Lower leg skin (tissue), 4 donors: ENCODE measurements at regions not wholly inside any gene's neighbourhood (a gene's known extent, or its start where the extent isn't known, plus 50 kb on each side); places are given as distances from the start of the nearest gene placed in this dataset.

ENCODE experiments used
- DNase-seq, 2 donors: peaks; one replicate each; pipeline ENCODE4 v3.0.0-alpha.2; 2019; ENCODE audit warnings: low spot score in 2 of 2
- H3K4me3 ChIP-seq: fragments of 200-600 bp; sonication (generic); 2 replicates; pipeline ENCODE4 v1.5.1; 2017; ENCODE audit warnings: mild to moderate bottlenecking, low read depth; ENCODE audit not compliant: poor library complexity, severe bottlenecking
- POLR2A ChIP-seq, 2 donors: fragments of 450-650 bp; IDR thresholded peaks; one replicate each; pipeline ENCODE4 v1.6.1; 2016 to 2017; ENCODE audit warnings: antibody characterized with exemption in 2 of 2, mild to moderate bottlenecking in 1 of 2, moderate library complexity in 1 of 2
- WGBS, 2 donors: methylation state at CpG; one replicate each; pipeline ENCODE4 v1.1.5; 2018; 5-methylcytosine and 5-hydroxymethylcytosine counted together
- intact Hi-C: fragments of 100-400 bp; cut with DNase I; formaldehyde crosslinking; loops from one replicate; pipeline ENCODE4 v1.15.0; 2023; ENCODE audit warnings: low total_unique reads
- TF ChIP-seq, protein P1 (sequence below), 3 donors: fragments of 450-650 bp; IDR thresholded peaks; one replicate each; pipeline ENCODE4 v1.5.1; 2016; ENCODE audit warnings: antibody characterized with exemption in 3 of 3, mild to moderate bottlenecking in 3 of 3, moderate library complexity in 2 of 3

DNA sequence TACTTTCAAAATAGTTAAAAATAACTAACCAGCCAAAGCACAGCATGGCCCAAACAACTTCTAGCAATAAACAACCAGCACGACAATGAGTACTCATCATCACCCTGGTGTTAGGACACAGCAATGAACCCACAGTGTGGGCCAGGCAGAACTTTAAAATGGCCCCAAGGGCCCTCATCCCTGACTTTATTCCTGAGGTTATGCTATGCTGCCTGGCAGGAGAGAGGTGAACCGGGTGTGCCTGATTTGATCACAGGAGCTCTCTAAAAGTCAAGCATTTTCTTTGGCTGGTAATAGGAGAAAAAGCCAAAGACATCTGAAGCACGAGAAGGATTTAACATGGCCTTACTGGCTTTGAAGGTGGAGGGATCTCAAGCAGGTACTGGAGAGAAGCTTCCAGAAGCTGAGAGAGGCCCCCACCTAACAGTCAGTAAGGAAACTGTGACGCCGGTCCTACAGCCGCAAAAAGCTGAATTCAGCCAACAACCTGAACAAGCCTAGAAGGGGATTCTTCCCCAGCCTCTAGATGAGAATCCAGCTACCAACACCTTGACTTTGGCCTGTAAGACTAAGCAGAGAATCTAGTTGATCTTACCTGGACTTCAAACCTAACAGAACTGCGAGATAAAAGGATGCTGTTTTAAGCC lies 115.4 kb downstream of the DDX1 start:
- TF ChIP-seq POLR2A (IDR thresholded peaks at IDR 0.05), result no peak
- TF ChIP-seq, protein P1, sequence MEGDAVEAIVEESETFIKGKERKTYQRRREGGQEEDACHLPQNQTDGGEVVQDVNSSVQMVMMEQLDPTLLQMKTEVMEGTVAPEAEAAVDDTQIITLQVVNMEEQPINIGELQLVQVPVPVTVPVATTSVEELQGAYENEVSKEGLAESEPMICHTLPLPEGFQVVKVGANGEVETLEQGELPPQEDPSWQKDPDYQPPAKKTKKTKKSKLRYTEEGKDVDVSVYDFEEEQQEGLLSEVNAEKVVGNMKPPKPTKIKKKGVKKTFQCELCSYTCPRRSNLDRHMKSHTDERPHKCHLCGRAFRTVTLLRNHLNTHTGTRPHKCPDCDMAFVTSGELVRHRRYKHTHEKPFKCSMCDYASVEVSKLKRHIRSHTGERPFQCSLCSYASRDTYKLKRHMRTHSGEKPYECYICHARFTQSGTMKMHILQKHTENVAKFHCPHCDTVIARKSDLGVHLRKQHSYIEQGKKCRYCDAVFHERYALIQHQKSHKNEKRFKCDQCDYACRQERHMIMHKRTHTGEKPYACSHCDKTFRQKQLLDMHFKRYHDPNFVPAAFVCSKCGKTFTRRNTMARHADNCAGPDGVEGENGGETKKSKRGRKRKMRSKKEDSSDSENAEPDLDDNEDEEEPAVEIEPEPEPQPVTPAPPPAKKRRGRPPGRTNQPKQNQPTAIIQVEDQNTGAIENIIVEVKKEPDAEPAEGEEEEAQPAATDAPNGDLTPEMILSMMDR (IDR thresholded peaks at IDR 0.05), result no peak
- no peak overlapping the region for H3K4me3 ChIP-seq
- WGBS, 2 donors, result 92 to 99% methylated on average over 7 of the region's 7 CpGs
- DNase-seq, result no peak
- intact Hi-C loops, result no loop called here

DNA sequence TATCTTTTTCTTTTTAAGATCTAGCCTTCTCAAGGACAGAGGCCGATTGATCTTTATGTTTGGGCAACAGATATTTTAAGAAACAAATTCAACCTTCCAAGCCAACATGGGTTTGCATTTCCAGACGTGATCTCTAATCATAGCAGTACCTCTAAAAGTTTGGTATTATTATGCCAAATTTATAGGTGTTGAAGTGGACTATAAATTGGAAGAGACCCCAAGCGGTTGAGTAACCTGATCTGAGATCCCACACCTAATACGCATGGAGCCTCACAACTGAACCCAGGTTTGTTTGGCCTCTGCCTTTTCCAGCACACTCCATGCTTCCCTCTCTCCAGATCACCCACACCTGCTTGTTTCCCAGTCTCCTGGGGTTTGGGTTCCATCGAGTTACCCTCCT lies 116.5 kb downstream of the DDX1 start:
- intact Hi-C loops, result no loop called here
- DNase-seq, result no peak

DNA sequence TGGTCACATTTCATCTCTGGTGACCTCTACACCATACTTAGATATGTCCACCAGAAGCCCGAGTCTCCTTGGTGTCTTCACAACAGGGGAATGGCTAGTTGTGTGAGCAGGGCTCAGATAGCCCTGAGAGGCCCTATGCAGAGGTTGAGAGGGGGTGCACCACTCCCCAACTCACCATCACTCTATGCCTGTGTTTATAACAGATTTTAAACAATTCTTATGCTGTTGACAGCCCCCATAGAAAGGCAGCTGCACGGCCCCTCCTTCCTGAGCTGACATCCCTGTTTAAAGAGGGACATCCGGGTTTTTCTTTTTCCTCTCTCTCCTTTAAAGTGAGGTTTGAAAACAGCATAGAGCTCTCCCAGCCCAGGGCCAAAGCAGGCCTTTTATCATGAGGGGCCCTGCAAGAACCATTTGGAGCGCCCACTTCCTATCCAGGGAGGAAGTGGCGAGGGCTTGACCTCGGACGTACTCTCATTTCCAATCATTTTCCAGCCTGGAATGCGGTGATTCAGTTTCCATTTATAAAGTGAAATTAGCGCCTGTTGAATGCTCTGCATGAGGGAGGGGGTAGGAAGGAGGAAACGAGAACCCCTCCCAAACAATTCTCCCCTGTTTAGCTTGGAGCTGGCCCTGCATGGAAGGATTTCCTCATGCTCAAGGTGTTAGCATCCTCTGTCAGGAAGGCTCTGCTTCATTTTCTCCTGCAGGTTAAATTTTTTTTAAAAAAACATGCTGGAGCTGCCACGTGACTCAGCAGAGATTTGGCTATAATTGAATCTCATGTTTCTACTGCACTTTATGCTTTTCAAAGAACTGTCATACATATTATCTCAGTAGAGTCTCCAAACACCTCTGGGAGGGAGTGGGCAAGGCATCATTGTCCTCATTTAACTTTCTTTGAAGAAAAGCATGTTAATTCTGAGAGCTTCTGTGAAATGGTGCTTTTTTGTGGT lies 117.5 kb downstream of the DDX1 start:
- no peak for DNase-seq
- no peak overlapping the region for H3K4me3 ChIP-seq
- 61 to 68% methylated on average over 11 of the region's 11 CpGs for WGBS, 2 donors
- TF ChIP-seq, protein P1 (IDR thresholded peaks at IDR 0.05), result no peak
- intact Hi-C loops, result no loop called here

More for the DNA sequence above, 116.5 kb downstream of the DDX1 start:
- TF ChIP-seq, protein P1 (IDR thresholded peaks at IDR 0.05), result no peak
- TF ChIP-seq POLR2A (IDR thresholded peaks at IDR 0.05), result no peak
- 85 to 90% methylated on average over 5 of the region's 5 CpGs for WGBS, 2 donors
- H3K4me3 ChIP-seq, result no peak overlapping the region

DNA sequence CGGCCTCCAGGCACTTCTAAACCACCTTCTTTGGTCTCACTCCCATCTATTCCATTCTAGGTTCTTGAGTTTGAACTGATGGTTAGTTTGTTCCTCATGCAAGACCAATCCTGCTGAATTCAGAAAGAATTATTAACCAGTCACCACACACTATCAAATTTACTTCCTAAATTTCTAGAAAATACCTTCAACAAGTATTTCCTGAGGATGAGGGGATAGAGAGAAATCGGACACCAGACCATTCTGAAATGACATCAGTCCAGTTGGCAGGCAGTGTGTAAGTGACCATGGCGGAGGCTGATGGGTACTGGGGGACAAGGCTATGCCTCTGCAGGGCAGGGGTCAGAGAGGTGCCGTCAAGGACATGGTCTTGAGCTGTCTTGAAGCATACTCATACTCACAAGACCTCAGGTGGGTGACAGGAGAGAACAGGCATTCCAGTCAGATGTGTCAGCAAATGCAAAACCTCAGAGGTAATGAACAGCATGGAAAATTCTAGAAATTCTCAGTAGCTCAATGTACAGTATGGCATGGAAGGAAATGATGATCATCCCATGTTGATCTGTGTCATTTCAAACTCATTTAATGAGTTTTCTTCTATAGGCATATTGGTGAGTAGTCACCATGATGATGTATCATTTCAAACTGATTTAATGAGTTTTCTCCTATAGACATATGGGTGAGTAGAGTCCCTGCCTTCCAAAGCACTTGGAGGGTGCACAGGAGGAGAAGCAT lies 119.6 kb downstream of the DDX1 start:
- H3K4me3 ChIP-seq, result no peak overlapping the region
- no peak for TF ChIP-seq POLR2A (IDR thresholded peaks at IDR 0.05)
- TF ChIP-seq, protein P1 (IDR thresholded peaks at IDR 0.05), result no peak
- no peak for DNase-seq
- intact Hi-C loops, result no loop called here
- WGBS, 2 donors, result 92 to 96% methylated on average over 4 of the region's 4 CpGs

DNA sequence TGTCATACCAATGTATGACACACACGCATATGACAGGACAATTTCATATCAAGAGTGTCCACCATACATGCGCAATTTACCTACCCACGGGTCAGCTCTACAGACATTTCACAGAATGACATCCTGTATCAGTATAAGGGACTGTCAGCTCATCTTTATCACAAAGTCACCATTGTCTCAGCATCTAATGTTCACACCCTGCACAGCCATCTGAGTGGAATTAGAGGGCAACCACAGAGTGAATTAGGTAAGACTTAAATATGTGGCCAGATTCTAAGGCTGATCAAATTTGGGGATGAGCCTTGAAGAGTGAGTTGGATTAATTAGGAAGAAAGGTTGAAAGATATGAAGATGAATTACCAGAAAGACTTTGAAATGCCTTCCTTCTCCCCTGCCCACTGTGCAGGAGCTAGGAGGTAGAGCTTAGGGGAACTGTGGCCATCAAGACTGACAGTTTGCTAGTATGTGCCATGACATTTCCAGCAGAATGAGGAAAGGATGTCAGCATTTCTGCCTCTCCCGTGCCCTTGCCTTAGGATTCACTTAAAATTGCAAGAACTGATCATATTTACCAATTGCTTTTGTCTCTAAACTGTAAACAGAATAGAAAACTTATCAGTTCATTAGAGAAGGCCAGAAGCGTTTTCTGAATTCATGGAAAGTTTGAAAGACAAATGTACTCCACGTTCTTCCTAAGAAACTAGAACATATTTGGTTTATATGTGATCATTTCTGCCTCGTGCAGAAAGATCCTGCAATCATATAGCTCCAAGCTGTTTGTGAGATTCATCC lies 121.1 kb downstream of the DDX1 start:
- H3K4me3 ChIP-seq, result no peak overlapping the region
- no peak for TF ChIP-seq POLR2A (IDR thresholded peaks at IDR 0.05)
- TF ChIP-seq, protein P1 (IDR thresholded peaks at IDR 0.05), result no peak
- no peak for DNase-seq
- intact Hi-C loops, result no loop called here
- WGBS, 2 donors, result 80 to 81% methylated on average over 7 of the region's 7 CpGs
